A673 (cell line): ENCODE measurements at regions not wholly inside any gene's neighbourhood (a gene's known extent, or its start where the extent isn't known, plus 50 kb on each side); places are given as distances from the start of the nearest gene placed in this dataset.

Experiments used
- EZH2 ChIP-seq: fragments of 200-600 bp; sonication (generic); IDR thresholded peaks from 2 replicates; pipeline ENCODE4 v1.6.1; 2017; ENCODE audit warnings: borderline replicate concordance, low read depth, mild to moderate bottlenecking, mixed read lengths, antibody characterized with exemption, low read length; ENCODE audit not compliant: poor library complexity, severe bottlenecking
- TF ChIP-seq, protein P1 (sequence below): fragments of 300-800, 200-600 bp; sonication (generic); conservative IDR thresholded peaks from 2 replicates; pipeline ENCODE4 v1.5.1; 2017; ENCODE audit warnings: low read depth, mild to moderate bottlenecking, antibody characterized with exemption, low read length, moderate library complexity, mixed read lengths

DNA sequence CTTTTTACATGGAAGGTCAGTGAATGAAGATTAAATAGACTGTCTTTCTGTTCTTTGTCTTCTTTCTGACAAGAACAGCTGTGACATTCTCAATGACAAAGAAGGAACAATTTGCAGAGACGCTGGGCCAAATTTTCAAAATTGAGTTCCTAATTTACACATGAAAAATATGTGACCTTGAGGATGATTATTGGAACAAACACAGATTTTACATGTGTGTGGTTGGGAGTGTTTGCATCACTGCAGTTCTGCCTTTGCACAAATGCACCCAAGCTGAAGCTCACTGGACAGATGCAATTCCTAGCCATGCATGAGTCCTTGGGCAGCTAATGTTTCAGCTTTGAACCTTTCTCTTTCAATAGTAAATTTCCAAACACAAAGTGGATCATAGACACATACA lies 350.8 kb downstream of the QKI start:
- TF ChIP-seq EZH2 = no peak
- TF ChIP-seq, protein P1, sequence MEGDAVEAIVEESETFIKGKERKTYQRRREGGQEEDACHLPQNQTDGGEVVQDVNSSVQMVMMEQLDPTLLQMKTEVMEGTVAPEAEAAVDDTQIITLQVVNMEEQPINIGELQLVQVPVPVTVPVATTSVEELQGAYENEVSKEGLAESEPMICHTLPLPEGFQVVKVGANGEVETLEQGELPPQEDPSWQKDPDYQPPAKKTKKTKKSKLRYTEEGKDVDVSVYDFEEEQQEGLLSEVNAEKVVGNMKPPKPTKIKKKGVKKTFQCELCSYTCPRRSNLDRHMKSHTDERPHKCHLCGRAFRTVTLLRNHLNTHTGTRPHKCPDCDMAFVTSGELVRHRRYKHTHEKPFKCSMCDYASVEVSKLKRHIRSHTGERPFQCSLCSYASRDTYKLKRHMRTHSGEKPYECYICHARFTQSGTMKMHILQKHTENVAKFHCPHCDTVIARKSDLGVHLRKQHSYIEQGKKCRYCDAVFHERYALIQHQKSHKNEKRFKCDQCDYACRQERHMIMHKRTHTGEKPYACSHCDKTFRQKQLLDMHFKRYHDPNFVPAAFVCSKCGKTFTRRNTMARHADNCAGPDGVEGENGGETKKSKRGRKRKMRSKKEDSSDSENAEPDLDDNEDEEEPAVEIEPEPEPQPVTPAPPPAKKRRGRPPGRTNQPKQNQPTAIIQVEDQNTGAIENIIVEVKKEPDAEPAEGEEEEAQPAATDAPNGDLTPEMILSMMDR = no peak
